8988T (cell line): ENCODE measurements at regions not wholly inside any gene's neighbourhood (a gene's known extent, or its start where the extent isn't known, plus 50 kb on each side); places are given as distances from the start of the nearest gene placed in this dataset.

Experiments used
- DNase-seq: peaks from one replicate; pipeline ENCODE4 v3.0.0; 2011

DNA sequence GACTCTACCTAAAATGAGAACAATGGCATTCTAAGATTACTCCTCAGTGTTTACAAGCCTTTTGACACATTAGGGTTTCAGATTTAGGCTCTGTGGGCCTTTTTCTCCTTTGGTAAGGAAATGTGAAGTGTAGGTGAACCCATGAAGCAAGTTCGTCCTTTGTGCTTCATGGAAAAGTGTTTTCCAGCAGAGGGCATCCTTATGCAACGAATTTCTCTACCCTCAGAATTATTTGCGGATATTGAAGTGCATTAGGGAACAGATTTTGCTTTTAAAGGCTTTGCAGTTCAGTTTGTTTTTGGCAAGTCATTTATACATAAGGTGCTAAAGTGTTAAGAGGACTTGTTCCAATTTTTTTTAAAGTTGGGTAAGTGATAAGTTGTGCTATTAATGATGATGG lies 55.7 kb upstream of the FERMT1 start:
- no peak for DNase-seq

DNA sequence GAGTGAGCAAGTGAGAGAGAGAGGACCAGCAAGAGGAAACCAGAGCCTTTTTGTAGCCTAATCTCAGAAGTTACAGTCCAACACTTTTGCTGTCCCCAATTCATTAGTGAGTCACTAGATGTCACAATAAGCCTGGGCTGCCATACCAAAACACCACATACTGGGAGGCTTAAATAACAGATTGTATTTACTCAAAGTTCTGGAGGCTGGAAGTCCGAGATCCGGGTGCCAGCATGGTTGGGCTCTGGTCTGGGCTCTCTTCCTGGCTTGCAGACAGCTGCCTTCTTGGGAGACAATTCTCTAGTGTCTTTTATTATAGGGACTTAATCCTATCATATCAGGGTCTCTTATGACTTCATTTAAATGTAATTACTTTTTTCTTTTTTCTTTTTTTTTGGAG lies 50.7 kb upstream of the FERMT1 start:
- no peak for DNase-seq
